ENCODE measurements at regions not wholly inside any gene's neighbourhood (a gene's known extent, or its start where the extent isn't known, plus 50 kb on each side); places are given as distances from the start of the nearest gene placed in this dataset.

DNA sequence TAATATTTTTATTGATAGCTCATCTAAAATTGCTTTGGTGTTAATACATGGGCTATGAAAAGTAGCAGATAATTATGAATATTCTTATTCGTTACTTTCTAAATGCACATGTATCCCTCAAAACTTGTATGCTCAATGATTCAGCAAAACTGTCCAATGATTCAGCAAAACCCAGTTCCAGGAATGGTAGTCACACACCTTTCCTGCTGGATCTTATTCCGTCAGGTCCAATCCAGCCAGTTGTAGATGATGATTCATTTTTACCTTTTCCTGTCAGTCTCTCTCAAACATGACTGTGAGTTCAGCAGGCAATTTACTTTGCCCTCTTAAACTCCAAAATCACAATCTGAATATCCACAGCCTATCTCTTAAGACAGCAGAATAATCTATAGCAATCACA lies 1082.6 kb downstream of the EFNB2 start:
- Histone ChIP-seq H3K4me1 (ENCODE audit: control insufficient read depth in 1 of 2, insufficient read depth in 1 of 2, low read depth in 1 of 2, low read length in 1 of 2) (no peaks in the 10 kb centered on the region), H3K4me3 (ENCODE audit: low read depth in 1 of 2, low read length in 1 of 2) (no peak overlapping the region), H3K36me3 (no peaks in the 10 kb centered on the region), H3K27ac (no peak overlapping the region), H3K9me3 (no peaks in the 10 kb centered on the region), H3K27me3 (no peaks in the 10 kb centered on the region)
- TF ChIP-seq CTCF (IDR thresholded peaks at IDR 0.05): no peak

- no peak for TF ChIP-seq CTCF (IDR thresholded peaks at IDR 0.05)
Observed at GRCh38 chr13:105450784-105451183, 1084.7 kb downstream of the EFNB2 start.

DNA sequence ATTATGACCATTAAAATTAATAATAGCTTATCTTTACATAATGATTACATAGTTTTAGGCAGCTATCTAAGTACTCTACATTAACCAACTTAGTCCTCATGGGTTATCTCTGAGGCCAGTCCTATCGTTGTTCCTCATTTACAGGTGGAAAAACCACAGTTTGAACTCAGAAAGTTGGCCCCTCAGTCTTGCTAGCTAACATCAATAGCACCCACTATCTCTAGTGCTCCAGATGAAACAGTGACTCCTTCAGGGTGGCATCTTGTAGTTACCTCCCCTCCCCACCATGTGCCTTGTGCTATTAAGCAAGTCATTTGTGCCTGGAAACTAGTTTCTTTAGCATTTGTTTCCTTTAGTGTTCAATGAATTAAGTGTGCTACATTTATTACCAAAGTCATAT lies 1086.7 kb downstream of the EFNB2 start:
- Histone ChIP-seq H3K4me1 (ENCODE audit: control insufficient read depth in 1 of 2, insufficient read depth in 1 of 2, low read depth in 1 of 2, low read length in 1 of 2) (no peaks in the 10 kb centered on the region), H3K36me3 (no peaks in the 10 kb centered on the region), H3K9me3 (no peaks in the 10 kb centered on the region), H3K27ac (no peak overlapping the region), H3K4me3 (ENCODE audit: low read depth in 1 of 2, low read length in 1 of 2) (no peak overlapping the region), H3K27me3 (no peaks in the 10 kb centered on the region)
- no peak for TF ChIP-seq CTCF (IDR thresholded peaks at IDR 0.05)

More at GRCh38 chr13:105450784-105451183, 1084.7 kb downstream of the EFNB2 start:
- H3K4me3 ChIP-seq (ENCODE audit: low read depth in 1 of 2, low read length in 1 of 2): no peak overlapping the region
- no peak overlapping the region for H3K27ac ChIP-seq
- no peaks in the 10 kb centered on the region for H3K27me3 ChIP-seq
- H3K4me1 ChIP-seq (ENCODE audit: control insufficient read depth in 1 of 2, insufficient read depth in 1 of 2, low read depth in 1 of 2, low read length in 1 of 2): no peaks in the 10 kb centered on the region
- H3K9me3 ChIP-seq: no peaks in the 10 kb centered on the region
- no peaks in the 10 kb centered on the region for H3K36me3 ChIP-seq

DNA sequence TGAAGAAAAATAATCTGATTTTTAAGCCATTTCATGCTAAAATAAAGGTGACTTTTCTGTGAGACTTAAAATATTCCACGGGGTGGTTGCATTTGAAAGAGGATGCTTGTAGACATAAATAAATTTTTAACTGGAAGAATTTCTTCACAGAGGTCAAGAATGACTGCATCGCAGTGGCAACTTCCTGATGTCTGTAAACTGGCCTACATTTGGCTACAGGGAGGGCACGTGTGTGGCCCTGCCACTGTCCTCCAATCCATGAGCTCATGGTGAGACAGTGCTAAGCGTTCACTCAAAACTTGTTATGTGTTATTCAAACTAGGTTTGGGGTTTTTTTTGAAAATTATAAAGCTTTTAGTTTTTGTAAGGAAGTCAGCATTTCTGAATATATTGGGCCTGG lies 1089.3 kb downstream of the EFNB2 start:
- Histone ChIP-seq H3K9me3 (no peaks in the 10 kb centered on the region), H3K4me1 (ENCODE audit: control insufficient read depth in 1 of 2, insufficient read depth in 1 of 2, low read depth in 1 of 2, low read length in 1 of 2) (no peaks in the 10 kb centered on the region), H3K27me3 (no peaks in the 10 kb centered on the region), H3K4me3 (ENCODE audit: low read depth in 1 of 2, low read length in 1 of 2) (no peak overlapping the region), H3K36me3 (no peaks in the 10 kb centered on the region), H3K27ac (no peak overlapping the region)
- TF ChIP-seq CTCF (IDR thresholded peaks at IDR 0.05): no peak

GRCh38 chr13:105445796-105446195 lies 1089.7 kb downstream of the EFNB2 start:
- no peak overlapping the region for H3K27ac ChIP-seq
- no peak overlapping the region for H3K4me3 ChIP-seq (ENCODE audit: low read depth in 1 of 2, low read length in 1 of 2)
- H3K36me3 ChIP-seq: no peaks in the 10 kb centered on the region
- H3K9me3 ChIP-seq: no peaks in the 10 kb centered on the region
- H3K4me1 ChIP-seq (ENCODE audit: control insufficient read depth in 1 of 2, insufficient read depth in 1 of 2, low read depth in 1 of 2, low read length in 1 of 2): no peaks in the 10 kb centered on the region
- TF ChIP-seq CTCF (IDR thresholded peaks at IDR 0.05): no peak
- H3K27me3 ChIP-seq: no peaks in the 10 kb centered on the region

Data from neutrophil (primary cell).